Fibroblast of the aortic adventitia (primary cell): ENCODE measurements at regions not wholly inside any gene's neighbourhood (a gene's known extent, or its start where the extent isn't known, plus 50 kb on each side); places are given as distances from the start of the nearest gene placed in this dataset.
"Not testable (repeated sequence)": the region's sequence is repeated elsewhere in the genome, so short reads cannot be mapped to it uniquely, and the experiment has no call there.

Experiments used
- DNase-seq: peaks from one replicate; pipeline ENCODE4 v3.0.0-alpha.2; 2010; ENCODE audit warnings: low read depth
- H3K4me3 ChIP-seq: 2 replicates; pipeline ENCODE4 v1.5.1; 2011; ENCODE audit warnings: low read depth, mild to moderate bottlenecking, control low read depth, low read length, moderate library complexity
- TF ChIP-seq, protein P1 (sequence below): IDR thresholded peaks from 2 replicates; pipeline ENCODE4 v1.5.1; 2011; ENCODE audit warnings: mild to moderate bottlenecking, low read length, control low read depth, inconsistent platforms; ENCODE audit not compliant: insufficient read depth

DNA sequence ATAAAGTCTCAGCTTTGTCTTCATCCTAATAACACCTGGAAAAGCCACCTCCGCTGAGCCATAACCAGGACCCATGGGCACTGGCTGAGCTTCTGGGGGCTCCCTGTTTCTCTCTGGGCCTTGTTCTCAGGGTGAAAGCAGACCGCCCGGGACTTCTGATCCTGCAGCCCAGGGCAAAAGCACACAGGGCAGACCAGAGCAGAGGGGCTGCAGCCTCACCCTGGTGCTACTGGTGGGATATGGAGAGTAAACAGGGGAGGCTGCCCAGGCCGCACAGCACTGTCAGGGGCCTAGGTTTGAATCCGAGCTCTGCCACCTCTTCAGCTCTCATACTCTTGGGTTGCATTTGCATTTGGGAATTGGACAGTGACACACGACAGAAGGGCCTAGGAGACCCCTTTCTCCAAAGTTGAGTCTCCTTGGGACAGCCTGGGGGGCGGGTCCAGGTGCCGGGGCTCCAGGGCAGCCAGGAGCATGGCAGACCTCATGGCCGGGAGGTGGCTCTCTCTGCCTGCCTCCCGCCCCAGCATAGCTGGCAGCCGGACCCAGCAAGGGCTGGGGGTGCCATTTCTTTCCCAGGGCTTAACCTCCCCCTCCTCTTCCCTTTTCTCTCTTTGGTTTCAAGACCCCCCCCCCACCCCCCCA is 164.9 kb downstream of the INHBB start:
- DNase-seq: no peak
- TF ChIP-seq, protein P1, sequence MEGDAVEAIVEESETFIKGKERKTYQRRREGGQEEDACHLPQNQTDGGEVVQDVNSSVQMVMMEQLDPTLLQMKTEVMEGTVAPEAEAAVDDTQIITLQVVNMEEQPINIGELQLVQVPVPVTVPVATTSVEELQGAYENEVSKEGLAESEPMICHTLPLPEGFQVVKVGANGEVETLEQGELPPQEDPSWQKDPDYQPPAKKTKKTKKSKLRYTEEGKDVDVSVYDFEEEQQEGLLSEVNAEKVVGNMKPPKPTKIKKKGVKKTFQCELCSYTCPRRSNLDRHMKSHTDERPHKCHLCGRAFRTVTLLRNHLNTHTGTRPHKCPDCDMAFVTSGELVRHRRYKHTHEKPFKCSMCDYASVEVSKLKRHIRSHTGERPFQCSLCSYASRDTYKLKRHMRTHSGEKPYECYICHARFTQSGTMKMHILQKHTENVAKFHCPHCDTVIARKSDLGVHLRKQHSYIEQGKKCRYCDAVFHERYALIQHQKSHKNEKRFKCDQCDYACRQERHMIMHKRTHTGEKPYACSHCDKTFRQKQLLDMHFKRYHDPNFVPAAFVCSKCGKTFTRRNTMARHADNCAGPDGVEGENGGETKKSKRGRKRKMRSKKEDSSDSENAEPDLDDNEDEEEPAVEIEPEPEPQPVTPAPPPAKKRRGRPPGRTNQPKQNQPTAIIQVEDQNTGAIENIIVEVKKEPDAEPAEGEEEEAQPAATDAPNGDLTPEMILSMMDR: no peak
- no peak overlapping the region for H3K4me3 ChIP-seq

DNA sequence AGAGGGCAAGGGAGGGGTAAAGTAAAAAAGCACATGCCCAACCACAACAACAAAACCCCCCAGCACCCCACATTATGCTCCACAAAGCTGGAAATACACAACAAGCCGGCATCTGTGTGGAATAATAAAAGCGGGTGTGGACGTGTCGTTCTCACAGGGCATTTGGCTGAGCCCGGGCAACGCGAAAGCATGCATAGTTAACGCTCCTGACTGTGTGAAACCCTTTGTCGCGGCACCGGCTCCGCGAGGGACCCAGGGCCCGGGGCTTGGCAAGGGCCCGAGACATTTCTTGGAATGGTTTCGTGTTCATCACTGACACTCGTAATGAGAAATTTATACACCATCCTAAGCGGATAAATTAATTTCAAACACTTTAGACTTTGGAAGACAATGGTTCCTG is 165.6 kb downstream of the INHBB start:
- no peak overlapping the region for H3K4me3 ChIP-seq
- TF ChIP-seq, protein P1: no peak
- no peak for DNase-seq

DNA sequence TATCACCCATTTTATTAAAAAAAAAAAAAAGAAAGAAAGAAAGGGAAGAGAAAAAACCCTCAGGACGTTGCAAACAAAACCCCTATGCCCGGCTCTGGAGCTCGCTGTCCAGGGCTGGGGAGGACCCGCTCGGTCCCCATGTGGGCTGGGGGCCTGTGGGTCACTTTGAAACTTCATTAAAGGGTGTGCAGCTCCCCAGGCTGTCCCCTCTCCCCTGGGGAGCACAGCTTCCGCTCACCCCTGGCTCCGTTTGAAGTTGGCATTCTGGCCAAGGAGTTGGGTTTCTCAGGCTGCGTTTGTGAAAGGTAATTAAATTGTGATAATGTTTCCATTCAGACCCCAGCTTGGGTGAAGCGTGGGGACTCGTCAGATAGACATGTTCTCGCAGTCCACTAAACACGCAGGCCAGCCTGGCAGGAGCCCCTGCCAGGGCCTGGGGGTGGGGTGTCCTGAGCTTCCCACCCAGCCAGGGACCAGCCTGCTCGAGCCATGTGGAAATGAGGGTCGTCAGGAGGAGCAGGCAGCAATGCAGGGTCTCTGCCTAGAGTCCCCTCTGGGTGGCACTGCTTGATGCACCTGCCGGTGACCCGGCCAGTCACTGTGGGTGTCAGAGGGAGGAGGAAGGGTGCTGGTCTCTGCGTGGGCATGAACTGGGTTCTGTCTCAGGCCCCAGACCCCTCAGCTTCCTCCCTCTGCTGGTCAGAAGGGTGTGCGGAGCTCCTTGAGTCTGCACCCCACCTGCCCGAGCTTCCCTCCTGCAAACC is 166.2 kb downstream of the INHBB start:
- TF ChIP-seq, protein P1: no peak
- no peak for DNase-seq

DNA sequence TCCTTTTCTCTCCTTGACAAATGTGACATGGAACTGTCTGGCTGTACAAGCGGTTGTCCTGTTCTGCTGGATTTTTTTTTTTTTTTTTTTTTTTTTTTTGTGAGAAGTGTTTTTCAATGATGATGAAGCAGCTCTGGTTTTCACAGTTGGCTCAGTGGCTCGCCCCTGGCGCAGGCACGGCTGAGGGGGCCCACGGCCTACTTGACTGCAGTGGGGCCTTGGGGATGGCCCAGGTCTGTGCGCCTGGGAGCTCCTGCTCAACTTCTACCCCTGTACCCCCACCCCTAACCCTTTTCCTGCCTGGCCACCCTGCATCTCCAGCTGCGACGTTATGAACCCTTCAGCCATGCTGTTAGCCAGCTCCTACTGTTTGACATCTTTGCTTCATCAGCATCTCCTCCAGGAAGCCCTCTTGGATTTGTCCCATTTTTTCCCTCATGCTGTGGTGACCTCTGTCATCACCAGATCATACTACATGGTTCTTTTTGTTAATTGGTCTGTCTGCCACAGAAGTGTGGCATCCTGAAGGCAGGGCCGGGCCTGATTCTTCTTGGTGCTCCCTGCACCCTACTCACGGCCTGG is 167.9 kb downstream of the INHBB start:
- no peak for DNase-seq
- H3K4me3 ChIP-seq: no peak overlapping the region
- TF ChIP-seq, protein P1: no peak

More for the DNA sequence above, 166.2 kb downstream of the INHBB start:
- H3K4me3 ChIP-seq: no peak overlapping the region

DNA sequence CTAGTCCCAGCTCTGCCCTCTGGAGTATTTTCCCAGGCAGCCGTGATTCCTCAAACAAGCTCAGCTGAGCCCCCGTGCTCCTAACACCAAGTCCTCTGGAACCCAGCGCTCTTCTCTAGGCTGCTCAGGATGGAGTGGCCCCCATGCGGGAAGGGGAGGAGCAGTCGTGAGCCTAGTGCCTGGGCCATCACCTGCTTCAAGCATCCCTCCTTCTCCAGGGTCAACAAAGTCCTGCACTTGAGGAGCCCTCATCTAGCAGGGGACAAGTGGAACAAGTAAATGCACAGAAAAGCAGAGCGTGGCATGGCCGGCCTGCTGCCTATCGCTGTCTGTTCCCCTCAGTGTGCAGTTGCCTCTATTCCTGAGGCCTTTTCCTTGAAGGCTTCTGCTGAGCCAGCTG is 168.6 kb downstream of the INHBB start:
- TF ChIP-seq, protein P1: no peak
- DNase-seq: no peak

DNA sequence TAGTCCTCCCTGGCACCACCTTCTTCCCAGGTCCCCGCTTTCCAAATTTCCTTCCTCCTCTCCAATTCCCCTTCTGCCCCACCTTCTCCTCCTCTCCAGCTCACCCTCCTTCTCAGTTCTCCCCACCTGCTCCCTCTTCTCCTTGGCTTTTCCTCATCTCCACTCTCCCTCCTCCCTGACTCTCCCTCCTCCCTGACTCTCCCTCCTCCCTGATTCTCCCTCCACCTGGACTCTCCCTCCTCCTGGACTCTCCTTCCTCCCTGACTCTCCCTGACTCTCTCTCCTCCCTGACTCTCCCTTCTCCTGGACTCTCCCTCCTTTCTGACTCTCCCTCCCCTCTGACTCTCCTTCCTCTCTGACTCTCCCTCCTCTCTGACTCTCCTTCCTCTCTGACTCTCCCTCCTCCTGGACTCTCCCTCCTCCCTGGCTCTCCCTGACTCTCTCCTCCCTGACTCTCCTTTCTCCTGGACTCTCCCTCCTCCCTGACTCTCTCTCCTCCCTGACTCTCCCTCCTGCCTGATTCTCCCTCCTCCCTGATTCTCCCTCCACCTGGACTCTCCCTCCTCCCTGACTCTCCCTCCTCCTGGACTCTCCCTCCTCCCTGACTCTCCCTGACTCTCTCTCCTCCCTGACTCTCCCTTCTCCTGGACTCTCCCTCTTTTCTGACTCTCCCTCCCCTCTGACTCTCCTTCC is 169.3 kb downstream of the INHBB start:
- H3K4me3 ChIP-seq, DNase-seq: not testable (repeated sequence)

More for the DNA sequence above, 168.6 kb downstream of the INHBB start:
- no peak overlapping the region for H3K4me3 ChIP-seq
